LNCaP clone FGC (cell line): ENCODE measurements at regions not wholly inside any gene's neighbourhood (a gene's known extent, or its start where the extent isn't known, plus 50 kb on each side); places are given as distances from the start of the nearest gene placed in this dataset.

Experiments used
- DNase-seq: peaks from one replicate; pipeline ENCODE4 v3.0.0-alpha.2; 2011; ENCODE audit warnings: low read depth
- H3K4me3 ChIP-seq: 2 replicates; pipeline ENCODE4 v1.5.1; 2011; ENCODE audit warnings: mild to moderate bottlenecking, low read depth, low read length, control low read depth
- CTCF ChIP-seq: IDR thresholded peaks from 2 replicates; pipeline ENCODE4 v1.5.1; 2012; ENCODE audit warnings: mild to moderate bottlenecking; ENCODE audit not compliant: control insufficient read depth, insufficient read depth; ENCODE audit errors: extremely low read depth

DNA sequence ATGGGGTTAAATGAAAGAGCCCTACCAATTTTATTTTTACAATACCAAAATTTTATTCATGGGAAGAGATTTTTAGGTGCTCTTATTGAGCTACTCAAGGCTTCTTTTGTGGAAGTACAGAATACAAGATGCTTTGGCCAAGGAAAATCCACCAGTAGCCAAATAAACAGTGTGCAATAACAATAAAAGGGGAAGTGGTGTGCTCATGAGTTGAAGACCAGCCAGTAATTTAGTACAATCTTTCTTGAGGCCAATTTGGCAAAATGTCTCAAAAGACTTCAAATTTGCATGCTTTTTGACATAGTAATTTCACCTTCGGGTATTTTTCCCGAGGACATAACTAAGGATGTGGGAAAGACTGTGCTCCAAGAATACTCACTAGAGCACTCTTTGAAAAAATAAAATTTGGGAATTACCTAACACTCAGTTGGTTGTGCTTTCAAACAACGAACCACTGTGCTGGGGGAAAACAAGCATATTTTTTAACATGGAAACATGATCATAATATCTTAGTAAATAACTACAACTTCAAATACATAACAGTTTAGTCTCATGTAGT is 294.0 kb downstream of the DIPK2A start:
- TF ChIP-seq CTCF: no peak
- no peak overlapping the region for H3K4me3 ChIP-seq
- no peak for DNase-seq

- no peak for TF ChIP-seq CTCF
- DNase-seq: no peak
- H3K4me3 ChIP-seq: no peak overlapping the region
These were observed 298.5 kb downstream of the DIPK2A start for GRCh38 chr3:144270100-144270499.

GRCh38 chr3:144272680-144273079 is 301.1 kb downstream of the DIPK2A start:
- TF ChIP-seq CTCF: no peak
- H3K4me3 ChIP-seq: no peak overlapping the region
- no peak for DNase-seq

DNA sequence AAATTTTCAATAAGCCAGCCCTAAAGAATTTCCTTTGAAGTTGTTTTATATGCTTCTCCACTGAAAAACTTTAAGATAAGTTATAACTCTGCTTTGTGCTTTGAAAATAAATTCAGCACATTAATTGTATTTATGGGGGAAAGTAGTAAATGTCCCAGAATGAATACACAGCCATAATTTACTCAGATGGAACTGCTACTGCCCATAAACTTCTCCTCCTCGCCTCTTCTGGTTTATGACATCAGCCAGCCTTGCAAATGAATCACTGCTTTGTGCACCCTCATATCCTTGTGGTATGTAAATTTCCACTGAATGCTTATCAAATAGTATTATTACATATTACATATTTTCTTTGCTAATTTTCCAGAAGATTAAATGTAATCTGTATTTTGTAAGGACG is 302.0 kb downstream of the DIPK2A start:
- no peak overlapping the region for H3K4me3 ChIP-seq
- no peak for TF ChIP-seq CTCF
- DNase-seq: no peak

GRCh38 chr3:144275005-144275404 is 303.4 kb downstream of the DIPK2A start:
- H3K4me3 ChIP-seq: no peak overlapping the region
- no peak for DNase-seq
- TF ChIP-seq CTCF: no peak

- no peak overlapping the region for H3K4me3 ChIP-seq
- no peak for TF ChIP-seq CTCF
- DNase-seq: no peak
These were observed 310.7 kb downstream of the DIPK2A start for GRCh38 chr3:144282313-144282712.

DNA sequence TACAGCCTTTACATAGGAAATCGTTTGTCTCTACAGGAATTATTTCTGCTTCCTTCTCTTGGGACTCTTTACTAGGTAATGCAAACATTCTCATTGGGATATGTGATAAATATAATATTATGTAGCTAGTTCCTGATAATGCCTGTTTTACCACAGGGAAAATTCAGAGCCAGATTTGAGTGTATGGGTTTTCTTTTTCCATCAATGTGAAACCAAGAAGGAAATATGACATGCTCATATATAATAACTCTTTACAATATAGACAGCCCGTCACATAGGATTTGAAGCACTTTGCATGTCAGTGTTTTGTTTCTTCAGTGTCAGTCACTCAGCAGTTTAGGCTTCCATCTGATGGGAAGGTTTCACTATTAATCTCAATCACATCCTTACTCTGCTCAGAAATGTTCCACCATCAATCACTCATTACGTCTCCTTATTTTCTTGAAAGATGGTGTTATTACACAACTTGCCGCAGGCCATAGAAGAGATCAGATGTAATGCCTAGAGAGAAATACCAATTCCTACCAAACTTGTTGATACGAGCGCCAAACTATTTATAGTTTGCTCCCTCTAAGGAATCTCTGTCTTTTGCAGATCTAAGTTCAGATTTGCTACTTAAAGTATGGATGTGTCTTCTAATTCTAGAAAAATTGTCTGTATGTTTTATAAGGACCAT is 314.8 kb downstream of the DIPK2A start:
- TF ChIP-seq CTCF: no peak
- DNase-seq: no peak
- no peak overlapping the region for H3K4me3 ChIP-seq
